GM19467 (cell line): ENCODE measurements at regions not wholly inside any gene's neighbourhood (a gene's known extent, or its start where the extent isn't known, plus 50 kb on each side); places are given as distances from the start of the nearest gene placed in this dataset.

ENCODE experiments used
- ATAC-seq: cut with Tn5 transposase; IDR thresholded peaks from one replicate; pipeline ENCODE4 v1.9.1; 2021; ENCODE audit warnings: mild to moderate bottlenecking, moderate library complexity; ENCODE audit not compliant: unreplicated experiment

- no peak for ATAC-seq
Measured at GRCh38 chr10:121290674-121291073, 307.6 kb downstream of the FGFR2 start.

GRCh38 chr10:121291376-121291775 is 306.9 kb downstream of the FGFR2 start:
- ATAC-seq, result no peak

- no peak for ATAC-seq
Measured at GRCh38 chr10:121291823-121292222, 306.4 kb downstream of the FGFR2 start.

- no peak for ATAC-seq
Measured at GRCh38 chr10:121292321-121292720, 305.9 kb downstream of the FGFR2 start.

GRCh38 chr10:121293110-121293509 is 305.1 kb downstream of the FGFR2 start:
- ATAC-seq, result no peak

GRCh38 chr10:121294630-121295029 is 303.6 kb downstream of the FGFR2 start:
- no peak for ATAC-seq

GRCh38 chr10:121296378-121296777 is 301.9 kb downstream of the FGFR2 start:
- ATAC-seq, result no peak

- ATAC-seq, result no peak
Measured at GRCh38 chr10:121296881-121297585, 301.2 kb downstream of the FGFR2 start.

- ATAC-seq, result no peak
Measured at GRCh38 chr10:121300723-121301122, 297.5 kb downstream of the FGFR2 start.

- ATAC-seq, result no peak
Measured at GRCh38 chr10:121302541-121303180, 295.6 kb downstream of the FGFR2 start.

- no peak for ATAC-seq
Measured at GRCh38 chr10:121303287-121303890, 294.9 kb downstream of the FGFR2 start.

GRCh38 chr10:121305066-121305465 is 293.2 kb downstream of the FGFR2 start:
- ATAC-seq, result no peak

- ATAC-seq, result no peak
Measured at GRCh38 chr10:121306159-121306673, 292.0 kb downstream of the FGFR2 start.

- no peak for ATAC-seq
Measured at GRCh38 chr10:121307411-121307980, 290.7 kb downstream of the FGFR2 start.

- ATAC-seq, result no peak
Measured at GRCh38 chr10:121308020-121308419, 290.2 kb downstream of the FGFR2 start.

GRCh38 chr10:121309164-121309563 is 289.1 kb downstream of the FGFR2 start:
- ATAC-seq, result no peak

GRCh38 chr10:121310151-121310711 is 288.0 kb downstream of the FGFR2 start:
- no peak for ATAC-seq

- ATAC-seq, result no peak
Measured at GRCh38 chr10:121311812-121312443, 286.3 kb downstream of the FGFR2 start.

GRCh38 chr10:121312587-121312986 is 285.7 kb downstream of the FGFR2 start:
- ATAC-seq, result no peak

- no peak for ATAC-seq
Measured at GRCh38 chr10:121313119-121313875, 284.9 kb downstream of the FGFR2 start.
